ENCODE measurements at regions not wholly inside any gene's neighbourhood (a gene's known extent, or its start where the extent isn't known, plus 50 kb on each side); places are given as distances from the start of the nearest gene placed in this dataset.

DNA sequence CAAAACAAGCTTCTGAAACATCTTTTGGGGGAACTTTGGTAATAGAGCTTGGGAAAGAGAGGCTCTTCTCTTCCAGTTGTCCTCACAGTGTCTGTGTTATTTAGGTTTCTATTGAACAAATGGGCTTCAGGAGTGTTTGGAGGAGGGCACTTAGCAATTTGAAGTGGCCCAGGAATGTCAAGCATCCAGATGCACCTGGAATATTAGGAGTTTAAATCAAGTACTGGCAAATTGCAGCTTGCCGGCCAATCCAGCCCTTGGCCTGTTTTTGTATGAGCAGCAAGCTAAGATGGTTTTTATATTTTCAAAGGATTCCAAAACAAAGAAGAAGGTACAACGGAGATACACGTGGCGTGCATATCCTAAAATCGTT lies 94.7 kb downstream of the CCDC185 start:
- TF ChIP-seq, protein P1, sequence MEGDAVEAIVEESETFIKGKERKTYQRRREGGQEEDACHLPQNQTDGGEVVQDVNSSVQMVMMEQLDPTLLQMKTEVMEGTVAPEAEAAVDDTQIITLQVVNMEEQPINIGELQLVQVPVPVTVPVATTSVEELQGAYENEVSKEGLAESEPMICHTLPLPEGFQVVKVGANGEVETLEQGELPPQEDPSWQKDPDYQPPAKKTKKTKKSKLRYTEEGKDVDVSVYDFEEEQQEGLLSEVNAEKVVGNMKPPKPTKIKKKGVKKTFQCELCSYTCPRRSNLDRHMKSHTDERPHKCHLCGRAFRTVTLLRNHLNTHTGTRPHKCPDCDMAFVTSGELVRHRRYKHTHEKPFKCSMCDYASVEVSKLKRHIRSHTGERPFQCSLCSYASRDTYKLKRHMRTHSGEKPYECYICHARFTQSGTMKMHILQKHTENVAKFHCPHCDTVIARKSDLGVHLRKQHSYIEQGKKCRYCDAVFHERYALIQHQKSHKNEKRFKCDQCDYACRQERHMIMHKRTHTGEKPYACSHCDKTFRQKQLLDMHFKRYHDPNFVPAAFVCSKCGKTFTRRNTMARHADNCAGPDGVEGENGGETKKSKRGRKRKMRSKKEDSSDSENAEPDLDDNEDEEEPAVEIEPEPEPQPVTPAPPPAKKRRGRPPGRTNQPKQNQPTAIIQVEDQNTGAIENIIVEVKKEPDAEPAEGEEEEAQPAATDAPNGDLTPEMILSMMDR (conservative IDR thresholded peaks at IDR 0.05; ENCODE audit: low read depth in 2 of 2): no peak
- TF ChIP-seq CREB1 (CRISPR knock-in tag; IDR thresholded peaks at IDR 0.05; ENCODE audit: low read depth) (no peak), POLR2AphosphoS5 (IDR thresholded peaks at IDR 0.05; ENCODE audit: low read depth) (no peak), EZH2phosphoT487 (IDR thresholded peaks at IDR 0.05; ENCODE audit: unreplicated experiment) (no peak), JUNB (IDR thresholded peaks at IDR 0.05; ENCODE audit: unreplicated experiment) (no peak), EZH2 (IDR thresholded peaks at IDR 0.05; ENCODE audit: low read depth, unreplicated experiment) (no peak), ZNF114 (CRISPR knock-in tag; IDR thresholded peaks at IDR 0.05) (no peak), ZNF331 (CRISPR knock-in tag; IDR thresholded peaks at IDR 0.05; ENCODE audit: low read depth) (no peak), NANOG (IDR thresholded peaks at IDR 0.05; ENCODE audit: borderline replicate concordance) (no peak)
- TF ChIP-seq, protein P2, sequence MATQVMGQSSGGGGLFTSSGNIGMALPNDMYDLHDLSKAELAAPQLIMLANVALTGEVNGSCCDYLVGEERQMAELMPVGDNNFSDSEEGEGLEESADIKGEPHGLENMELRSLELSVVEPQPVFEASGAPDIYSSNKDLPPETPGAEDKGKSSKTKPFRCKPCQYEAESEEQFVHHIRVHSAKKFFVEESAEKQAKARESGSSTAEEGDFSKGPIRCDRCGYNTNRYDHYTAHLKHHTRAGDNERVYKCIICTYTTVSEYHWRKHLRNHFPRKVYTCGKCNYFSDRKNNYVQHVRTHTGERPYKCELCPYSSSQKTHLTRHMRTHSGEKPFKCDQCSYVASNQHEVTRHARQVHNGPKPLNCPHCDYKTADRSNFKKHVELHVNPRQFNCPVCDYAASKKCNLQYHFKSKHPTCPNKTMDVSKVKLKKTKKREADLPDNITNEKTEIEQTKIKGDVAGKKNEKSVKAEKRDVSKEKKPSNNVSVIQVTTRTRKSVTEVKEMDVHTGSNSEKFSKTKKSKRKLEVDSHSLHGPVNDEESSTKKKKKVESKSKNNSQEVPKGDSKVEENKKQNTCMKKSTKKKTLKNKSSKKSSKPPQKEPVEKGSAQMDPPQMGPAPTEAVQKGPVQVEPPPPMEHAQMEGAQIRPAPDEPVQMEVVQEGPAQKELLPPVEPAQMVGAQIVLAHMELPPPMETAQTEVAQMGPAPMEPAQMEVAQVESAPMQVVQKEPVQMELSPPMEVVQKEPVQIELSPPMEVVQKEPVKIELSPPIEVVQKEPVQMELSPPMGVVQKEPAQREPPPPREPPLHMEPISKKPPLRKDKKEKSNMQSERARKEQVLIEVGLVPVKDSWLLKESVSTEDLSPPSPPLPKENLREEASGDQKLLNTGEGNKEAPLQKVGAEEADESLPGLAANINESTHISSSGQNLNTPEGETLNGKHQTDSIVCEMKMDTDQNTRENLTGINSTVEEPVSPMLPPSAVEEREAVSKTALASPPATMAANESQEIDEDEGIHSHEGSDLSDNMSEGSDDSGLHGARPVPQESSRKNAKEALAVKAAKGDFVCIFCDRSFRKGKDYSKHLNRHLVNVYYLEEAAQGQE (IDR thresholded peaks at IDR 0.05; ENCODE audit: unreplicated experiment): no peak
- TF ChIP-seq, protein P3, sequence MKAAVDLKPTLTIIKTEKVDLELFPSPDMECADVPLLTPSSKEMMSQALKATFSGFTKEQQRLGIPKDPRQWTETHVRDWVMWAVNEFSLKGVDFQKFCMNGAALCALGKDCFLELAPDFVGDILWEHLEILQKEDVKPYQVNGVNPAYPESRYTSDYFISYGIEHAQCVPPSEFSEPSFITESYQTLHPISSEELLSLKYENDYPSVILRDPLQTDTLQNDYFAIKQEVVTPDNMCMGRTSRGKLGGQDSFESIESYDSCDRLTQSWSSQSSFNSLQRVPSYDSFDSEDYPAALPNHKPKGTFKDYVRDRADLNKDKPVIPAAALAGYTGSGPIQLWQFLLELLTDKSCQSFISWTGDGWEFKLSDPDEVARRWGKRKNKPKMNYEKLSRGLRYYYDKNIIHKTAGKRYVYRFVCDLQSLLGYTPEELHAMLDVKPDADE (IDR thresholded peaks at IDR 0.05): no peak
- TF ChIP-seq, protein P4, sequence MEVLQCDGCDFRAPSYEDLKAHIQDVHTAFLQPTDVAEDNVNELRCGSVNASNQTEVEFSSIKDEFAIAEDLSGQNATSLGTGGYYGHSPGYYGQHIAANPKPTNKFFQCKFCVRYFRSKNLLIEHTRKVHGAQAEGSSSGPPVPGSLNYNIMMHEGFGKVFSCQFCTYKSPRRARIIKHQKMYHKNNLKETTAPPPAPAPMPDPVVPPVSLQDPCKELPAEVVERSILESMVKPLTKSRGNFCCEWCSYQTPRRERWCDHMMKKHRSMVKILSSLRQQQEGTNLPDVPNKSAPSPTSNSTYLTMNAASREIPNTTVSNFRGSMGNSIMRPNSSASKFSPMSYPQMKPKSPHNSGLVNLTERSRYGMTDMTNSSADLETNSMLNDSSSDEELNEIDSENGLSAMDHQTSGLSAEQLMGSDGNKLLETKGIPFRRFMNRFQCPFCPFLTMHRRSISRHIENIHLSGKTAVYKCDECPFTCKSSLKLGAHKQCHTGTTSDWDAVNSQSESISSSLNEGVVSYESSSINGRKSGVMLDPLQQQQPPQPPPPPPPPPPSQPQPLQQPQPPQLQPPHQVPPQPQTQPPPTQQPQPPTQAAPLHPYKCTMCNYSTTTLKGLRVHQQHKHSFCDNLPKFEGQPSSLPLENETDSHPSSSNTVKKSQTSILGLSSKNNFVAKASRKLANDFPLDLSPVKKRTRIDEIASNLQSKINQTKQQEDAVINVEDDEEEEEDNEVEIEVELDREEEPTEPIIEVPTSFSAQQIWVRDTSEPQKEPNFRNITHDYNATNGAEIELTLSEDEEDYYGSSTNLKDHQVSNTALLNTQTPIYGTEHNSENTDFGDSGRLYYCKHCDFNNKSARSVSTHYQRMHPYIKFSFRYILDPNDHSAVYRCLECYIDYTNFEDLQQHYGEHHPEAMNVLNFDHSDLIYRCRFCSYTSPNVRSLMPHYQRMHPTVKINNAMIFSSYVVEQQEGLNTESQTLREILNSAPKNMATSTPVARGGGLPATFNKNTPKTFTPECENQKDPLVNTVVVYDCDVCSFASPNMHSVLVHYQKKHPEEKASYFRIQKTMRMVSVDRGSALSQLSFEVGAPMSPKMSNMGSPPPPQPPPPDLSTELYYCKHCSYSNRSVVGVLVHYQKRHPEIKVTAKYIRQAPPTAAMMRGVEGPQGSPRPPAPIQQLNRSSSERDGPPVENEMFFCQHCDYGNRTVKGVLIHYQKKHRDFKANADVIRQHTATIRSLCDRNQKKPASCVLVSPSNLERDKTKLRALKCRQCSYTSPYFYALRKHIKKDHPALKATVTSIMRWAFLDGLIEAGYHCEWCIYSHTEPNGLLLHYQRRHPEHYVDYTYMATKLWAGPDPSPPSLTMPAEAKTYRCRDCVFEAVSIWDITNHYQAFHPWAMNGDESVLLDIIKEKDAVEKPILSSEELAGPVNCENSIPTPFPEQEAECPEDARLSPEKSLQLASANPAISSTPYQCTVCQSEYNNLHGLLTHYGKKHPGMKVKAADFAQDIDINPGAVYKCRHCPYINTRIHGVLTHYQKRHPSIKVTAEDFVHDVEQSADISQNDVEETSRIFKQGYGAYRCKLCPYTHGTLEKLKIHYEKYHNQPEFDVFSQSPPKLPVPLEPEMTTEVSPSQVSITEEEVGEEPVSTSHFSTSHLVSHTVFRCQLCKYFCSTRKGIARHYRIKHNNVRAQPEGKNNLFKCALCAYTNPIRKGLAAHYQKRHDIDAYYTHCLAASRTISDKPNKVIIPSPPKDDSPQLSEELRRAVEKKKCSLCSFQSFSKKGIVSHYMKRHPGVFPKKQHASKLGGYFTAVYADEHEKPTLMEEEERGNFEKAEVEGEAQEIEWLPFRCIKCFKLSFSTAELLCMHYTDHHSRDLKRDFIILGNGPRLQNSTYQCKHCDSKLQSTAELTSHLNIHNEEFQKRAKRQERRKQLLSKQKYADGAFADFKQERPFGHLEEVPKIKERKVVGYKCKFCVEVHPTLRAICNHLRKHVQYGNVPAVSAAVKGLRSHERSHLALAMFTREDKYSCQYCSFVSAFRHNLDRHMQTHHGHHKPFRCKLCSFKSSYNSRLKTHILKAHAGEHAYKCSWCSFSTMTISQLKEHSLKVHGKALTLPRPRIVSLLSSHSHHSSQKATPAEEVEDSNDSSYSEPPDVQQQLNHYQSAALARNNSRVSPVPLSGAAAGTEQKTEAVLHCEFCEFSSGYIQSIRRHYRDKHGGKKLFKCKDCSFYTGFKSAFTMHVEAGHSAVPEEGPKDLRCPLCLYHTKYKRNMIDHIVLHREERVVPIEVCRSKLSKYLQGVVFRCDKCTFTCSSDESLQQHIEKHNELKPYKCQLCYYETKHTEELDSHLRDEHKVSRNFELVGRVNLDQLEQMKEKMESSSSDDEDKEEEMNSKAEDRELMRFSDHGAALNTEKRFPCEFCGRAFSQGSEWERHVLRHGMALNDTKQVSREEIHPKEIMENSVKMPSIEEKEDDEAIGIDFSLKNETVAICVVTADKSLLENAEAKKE (CRISPR knock-in tag; IDR thresholded peaks at IDR 0.05): no peak
